ENCODE measurements at regions not wholly inside any gene's neighbourhood (a gene's known extent, or its start where the extent isn't known, plus 50 kb on each side); places are given as distances from the start of the nearest gene placed in this dataset.
"Not testable (repeated sequence)": the region's sequence is repeated elsewhere in the genome, so short reads cannot be mapped to it uniquely, and the experiment has no call there.

- POLR2A ChIA-PET; H3K4me1 ChIP-seq (ENCODE audit: control insufficient read depth in 2 of 2, insufficient read depth in 2 of 2, low read length in 2 of 2); H3K36me3 Mint-ChIP-seq; H3K36me3 ChIP-seq (ENCODE audit: control insufficient read depth in 2 of 3, insufficient read depth in 3 of 3, low read length in 3 of 3); H3K27me3 Mint-ChIP-seq; H3K27me3 ChIP-seq (ENCODE audit: control insufficient read depth in 2 of 2, insufficient read depth in 2 of 2, low read length in 2 of 2); H3K27ac ChIP-seq (ENCODE audit: low read depth, low read length); H3K27ac Mint-ChIP-seq; H3K4me1 Mint-ChIP-seq; H3K4me3 ChIP-seq (ENCODE audit: low read length); intact Hi-C loops (cut with micrococcal nuclease); H3K9me3 ChIP-seq (ENCODE audit: control insufficient read depth in 2 of 3, low read length in 3 of 3); H3K4me3 Mint-ChIP-seq; H3K9me3 Mint-ChIP-seq; CTCF ChIA-PET: not testable (repeated sequence)
- ATAC-seq: peak; percentile 47
- peak in 7 of 9 donors; percentile 5 to 46 (median 19) for DNase-seq
These were observed 244.2 kb upstream of the POTEB2 start for GRCh38 chr15:21110187-21110804.

- H3K27ac ChIP-seq (ENCODE audit: low read depth, low read length); ATAC-seq; CTCF ChIA-PET; H3K27me3 Mint-ChIP-seq; intact Hi-C loops (cut with micrococcal nuclease); H3K4me3 ChIP-seq (ENCODE audit: low read length); POLR2A ChIA-PET; H3K4me1 Mint-ChIP-seq; H3K36me3 Mint-ChIP-seq; H3K27me3 ChIP-seq (ENCODE audit: control insufficient read depth in 2 of 2, insufficient read depth in 2 of 2, low read length in 2 of 2); H3K9me3 Mint-ChIP-seq; H3K4me3 Mint-ChIP-seq; H3K4me1 ChIP-seq (ENCODE audit: control insufficient read depth in 2 of 2, insufficient read depth in 2 of 2, low read length in 2 of 2); H3K9me3 ChIP-seq (ENCODE audit: control insufficient read depth in 2 of 3, low read length in 3 of 3); DNase-seq; H3K27ac Mint-ChIP-seq; H3K36me3 ChIP-seq (ENCODE audit: control insufficient read depth in 2 of 3, insufficient read depth in 3 of 3, low read length in 3 of 3): not testable (repeated sequence)
These were observed 242.3 kb upstream of the POTEB2 start for GRCh38 chr15:21108384-21108783.

GRCh38 chr15:21107399-21108381 lies 241.6 kb upstream of the POTEB2 start:
- H3K4me3 ChIP-seq (ENCODE audit: low read length); H3K27ac Mint-ChIP-seq; CTCF ChIA-PET; H3K36me3 ChIP-seq (ENCODE audit: control insufficient read depth in 2 of 3, insufficient read depth in 3 of 3, low read length in 3 of 3); H3K4me1 ChIP-seq (ENCODE audit: control insufficient read depth in 2 of 2, insufficient read depth in 2 of 2, low read length in 2 of 2); H3K4me3 Mint-ChIP-seq; ATAC-seq; H3K27ac ChIP-seq (ENCODE audit: low read depth, low read length); POLR2A ChIA-PET; H3K9me3 Mint-ChIP-seq; H3K4me1 Mint-ChIP-seq; H3K9me3 ChIP-seq (ENCODE audit: control insufficient read depth in 2 of 3, low read length in 3 of 3); H3K36me3 Mint-ChIP-seq; H3K27me3 Mint-ChIP-seq; H3K27me3 ChIP-seq (ENCODE audit: control insufficient read depth in 2 of 2, insufficient read depth in 2 of 2, low read length in 2 of 2); intact Hi-C loops (cut with micrococcal nuclease): not testable (repeated sequence)
- DNase-seq: peak in 1 of 9 donors; percentile 1

- H3K27ac ChIP-seq (ENCODE audit: low read depth, low read length); POLR2A ChIA-PET; H3K4me3 ChIP-seq (ENCODE audit: low read length); ATAC-seq; H3K4me3 Mint-ChIP-seq; H3K4me1 ChIP-seq (ENCODE audit: control insufficient read depth in 2 of 2, insufficient read depth in 2 of 2, low read length in 2 of 2); intact Hi-C loops (cut with micrococcal nuclease); CTCF ChIA-PET; H3K9me3 ChIP-seq (ENCODE audit: control insufficient read depth in 2 of 3, low read length in 3 of 3); H3K27ac Mint-ChIP-seq; H3K36me3 ChIP-seq (ENCODE audit: control insufficient read depth in 2 of 3, insufficient read depth in 3 of 3, low read length in 3 of 3); H3K27me3 Mint-ChIP-seq; H3K9me3 Mint-ChIP-seq; H3K4me1 Mint-ChIP-seq; DNase-seq; H3K27me3 ChIP-seq (ENCODE audit: control insufficient read depth in 2 of 2, insufficient read depth in 2 of 2, low read length in 2 of 2); H3K36me3 Mint-ChIP-seq: not testable (repeated sequence)
These were observed 230.5 kb upstream of the POTEB2 start for GRCh38 chr15:21096599-21096998.

- H3K4me3 ChIP-seq (ENCODE audit: low read length); H3K36me3 ChIP-seq (ENCODE audit: control insufficient read depth in 2 of 3, insufficient read depth in 3 of 3, low read length in 3 of 3); H3K4me1 ChIP-seq (ENCODE audit: control insufficient read depth in 2 of 2, insufficient read depth in 2 of 2, low read length in 2 of 2); H3K27me3 ChIP-seq (ENCODE audit: control insufficient read depth in 2 of 2, insufficient read depth in 2 of 2, low read length in 2 of 2); H3K4me3 Mint-ChIP-seq; H3K4me1 Mint-ChIP-seq; H3K36me3 Mint-ChIP-seq; H3K27me3 Mint-ChIP-seq; H3K27ac Mint-ChIP-seq; intact Hi-C loops (cut with micrococcal nuclease); POLR2A ChIA-PET; H3K9me3 Mint-ChIP-seq; H3K27ac ChIP-seq (ENCODE audit: low read depth, low read length); CTCF ChIA-PET; H3K9me3 ChIP-seq (ENCODE audit: control insufficient read depth in 2 of 3, low read length in 3 of 3); DNase-seq: not testable (repeated sequence)
- peak; percentile 17 for ATAC-seq
These were observed 213.4 kb upstream of the POTEB2 start for GRCh38 chr15:21079544-21079943.

- H3K27ac Mint-ChIP-seq; CTCF ChIA-PET; H3K27ac ChIP-seq (ENCODE audit: low read depth, low read length); H3K4me3 Mint-ChIP-seq; intact Hi-C loops (cut with micrococcal nuclease); H3K27me3 ChIP-seq (ENCODE audit: control insufficient read depth in 2 of 2, insufficient read depth in 2 of 2, low read length in 2 of 2); H3K36me3 ChIP-seq (ENCODE audit: control insufficient read depth in 2 of 3, insufficient read depth in 3 of 3, low read length in 3 of 3); H3K4me1 Mint-ChIP-seq; H3K36me3 Mint-ChIP-seq; DNase-seq; POLR2A ChIA-PET; H3K27me3 Mint-ChIP-seq; H3K9me3 Mint-ChIP-seq; ATAC-seq; H3K9me3 ChIP-seq (ENCODE audit: control insufficient read depth in 2 of 3, low read length in 3 of 3); H3K4me3 ChIP-seq (ENCODE audit: low read length); H3K4me1 ChIP-seq (ENCODE audit: control insufficient read depth in 2 of 2, insufficient read depth in 2 of 2, low read length in 2 of 2): not testable (repeated sequence)
These were observed 202.8 kb upstream of the POTEB2 start for GRCh38 chr15:21068917-21069316.

- H3K27ac ChIP-seq (ENCODE audit: low read depth, low read length); H3K27me3 Mint-ChIP-seq; H3K4me1 ChIP-seq (ENCODE audit: control insufficient read depth in 2 of 2, insufficient read depth in 2 of 2, low read length in 2 of 2); H3K9me3 Mint-ChIP-seq; H3K4me3 Mint-ChIP-seq; H3K36me3 Mint-ChIP-seq; H3K27ac Mint-ChIP-seq; POLR2A ChIA-PET; H3K9me3 ChIP-seq (ENCODE audit: control insufficient read depth in 2 of 3, low read length in 3 of 3); H3K27me3 ChIP-seq (ENCODE audit: control insufficient read depth in 2 of 2, insufficient read depth in 2 of 2, low read length in 2 of 2); H3K4me1 Mint-ChIP-seq; ATAC-seq; H3K36me3 ChIP-seq (ENCODE audit: control insufficient read depth in 2 of 3, insufficient read depth in 3 of 3, low read length in 3 of 3); intact Hi-C loops (cut with micrococcal nuclease); H3K4me3 ChIP-seq (ENCODE audit: low read length); DNase-seq; CTCF ChIA-PET: not testable (repeated sequence)
These were observed 197.4 kb upstream of the POTEB2 start for GRCh38 chr15:21063512-21063911.
